Activated T-cell treated with anti-CD3 and anti-CD28 coated beads, Interleukin-2, amount 50 U/mL, for 72 hours (primary cell): ENCODE measurements at regions not wholly inside any gene's neighbourhood (a gene's known extent, or its start where the extent isn't known, plus 50 kb on each side); places are given as distances from the start of the nearest gene placed in this dataset.
"Not testable (repeated sequence)": the region's sequence is repeated elsewhere in the genome, so short reads cannot be mapped to it uniquely, and the experiment has no call there.

Experiments
- ATAC-seq, 2 donors: fragments of 150-1000 bp; cut with Tn5 transposase; replicated peaks in 1 of 2; 2 replicates each; pipeline ENCODE4 v1.10.0; 2021; ENCODE audit warnings: moderate library complexity in 2 of 2, mild to moderate bottlenecking in 1 of 2
- DNase-seq, 2 donors: peaks; one replicate each; pipeline ENCODE4 v3.0.0; 2021 to 2022; ENCODE audit warnings: mixed read lengths in 1 of 2
- H3K27ac Mint-ChIP-seq: one replicate; pipeline ENCODE4 v1.8.0; 2022; ENCODE audit warnings: mild to moderate bottlenecking, moderate library complexity, mixed read lengths
- H3K27me3 Mint-ChIP-seq: one replicate; pipeline ENCODE4 v1.8.0; 2022; ENCODE audit warnings: low read depth, mixed read lengths
- H3K36me3 Mint-ChIP-seq, 2 donors: one replicate each; pipeline ENCODE4 v1.8.0; 2022; ENCODE audit warnings: mixed read lengths in 2 of 2, mild to moderate bottlenecking in 1 of 2; ENCODE audit not compliant: insufficient read depth in 2 of 2
- H3K4me1 Mint-ChIP-seq: one replicate; pipeline ENCODE4 v1.8.0; 2022; ENCODE audit warnings: low read depth, mixed read lengths
- H3K4me3 Mint-ChIP-seq, 2 donors: one replicate each; pipeline ENCODE4 v1.8.0; 2022; ENCODE audit warnings: mild to moderate bottlenecking in 2 of 2, mixed read lengths in 2 of 2, moderate library complexity in 2 of 2
- H3K9me3 Mint-ChIP-seq, 2 donors: one replicate each; pipeline ENCODE4 v1.8.0; 2022; ENCODE audit warnings: mixed read lengths in 2 of 2

- DNase-seq (no peak), ATAC-seq (no peak)
- Mint-ChIP-seq H3K4me3 (no peak overlapping the region), H3K27me3 (no peaks in the 10 kb centered on the region), H3K27ac (no peak overlapping the region), H3K36me3 (no peaks in the 10 kb centered on the region), H3K4me1 (no peaks in the 10 kb centered on the region), H3K9me3 (peaks cover 2% of the 10 kb centered on the region in 2 donors)
Measured at GRCh38 chr9:7739595-7739994, 60.0 kb downstream of the DMAC1 start.

GRCh38 chr9:7735311-7735710 is 64.3 kb downstream of the DMAC1 start:
- no peak overlapping the region for H3K4me3 Mint-ChIP-seq
- no peaks in the 10 kb centered on the region for H3K4me1 Mint-ChIP-seq
- H3K36me3 Mint-ChIP-seq: no peaks in the 10 kb centered on the region
- DNase-seq (no peak), ATAC-seq (no peak)
- H3K27ac Mint-ChIP-seq: no peak overlapping the region
- no peaks in the 10 kb centered on the region for H3K27me3 Mint-ChIP-seq
- H3K9me3 Mint-ChIP-seq: no peaks in the 10 kb centered on the region

- DNase-seq: no peak
- Mint-ChIP-seq H3K4me3 (no peak overlapping the region), H3K27ac (no peak overlapping the region), H3K4me1 (no peaks in the 10 kb centered on the region), H3K9me3 (no peaks in the 10 kb centered on the region), H3K36me3 (no peaks in the 10 kb centered on the region), H3K27me3 (no peaks in the 10 kb centered on the region)
- ATAC-seq: no peak
Measured at GRCh38 chr9:7730164-7730445, 69.5 kb downstream of the DMAC1 start.

- Mint-ChIP-seq H3K4me3 (no peak overlapping the region), H3K9me3 (no peaks in the 10 kb centered on the region), H3K36me3 (no peaks in the 10 kb centered on the region), H3K4me1 (no peaks in the 10 kb centered on the region), H3K27ac (no peak overlapping the region), H3K27me3 (no peaks in the 10 kb centered on the region)
- ATAC-seq: no peak
- DNase-seq: no peak
Measured at GRCh38 chr9:7729371-7730163, 70.0 kb downstream of the DMAC1 start.

- ATAC-seq: no peak
Measured at GRCh38 chr9:7721291-7721690, 78.3 kb downstream of the DMAC1 start.

GRCh38 chr9:7713088-7713487 is 86.5 kb downstream of the DMAC1 start:
- not testable (repeated sequence) for H3K36me3 Mint-ChIP-seq, H3K27me3 Mint-ChIP-seq, H3K9me3 Mint-ChIP-seq, H3K4me1 Mint-ChIP-seq, H3K4me3 Mint-ChIP-seq, ATAC-seq, H3K27ac Mint-ChIP-seq, DNase-seq

More at GRCh38 chr9:7721291-7721690, 78.3 kb downstream of the DMAC1 start:
- H3K9me3 Mint-ChIP-seq: peaks cover 0 to 3% of the 10 kb centered on the region in 2 donors
- no peak for DNase-seq
- no peaks in the 10 kb centered on the region for H3K27me3 Mint-ChIP-seq
- no peak overlapping the region for H3K27ac Mint-ChIP-seq
- no peak overlapping the region for H3K4me3 Mint-ChIP-seq
- no peaks in the 10 kb centered on the region for H3K4me1 Mint-ChIP-seq
- H3K36me3 Mint-ChIP-seq: peaks cover 0 to 1% of the 10 kb centered on the region in 2 donors

GRCh38 chr9:7710686-7711085 is 88.9 kb downstream of the DMAC1 start:
- ATAC-seq (no peak), DNase-seq (no peak)
- peaks cover 0 to 7% of the 10 kb centered on the region in 2 donors for H3K9me3 Mint-ChIP-seq
- peaks cover 2 to 3% of the 10 kb centered on the region in 2 donors for H3K36me3 Mint-ChIP-seq
- no peak overlapping the region for H3K27ac Mint-ChIP-seq
- no peak overlapping the region for H3K4me3 Mint-ChIP-seq
- H3K27me3 Mint-ChIP-seq: no peaks in the 10 kb centered on the region
- H3K4me1 Mint-ChIP-seq: no peaks in the 10 kb centered on the region

- no peaks in the 10 kb centered on the region for H3K27me3 Mint-ChIP-seq
- no peak overlapping the region for H3K4me3 Mint-ChIP-seq
- H3K9me3 Mint-ChIP-seq: peaks cover 0 to 3% of the 10 kb centered on the region in 2 donors
- no peaks in the 10 kb centered on the region for H3K4me1 Mint-ChIP-seq
- peaks cover 0 to 6% of the 10 kb centered on the region in 2 donors for H3K36me3 Mint-ChIP-seq
- ATAC-seq (no peak), DNase-seq (no peak)
- no peak overlapping the region for H3K27ac Mint-ChIP-seq
Measured at GRCh38 chr9:7707934-7708333, 91.6 kb downstream of the DMAC1 start.

- no peaks in the 10 kb centered on the region for H3K4me1 Mint-ChIP-seq
- H3K4me3 Mint-ChIP-seq: no peak overlapping the region
- peaks cover 0 to 6% of the 10 kb centered on the region in 2 donors for H3K36me3 Mint-ChIP-seq
- H3K9me3 Mint-ChIP-seq: peaks cover 2 to 3% of the 10 kb centered on the region in 2 donors
- H3K27me3 Mint-ChIP-seq: no peaks in the 10 kb centered on the region
- DNase-seq (no peak), ATAC-seq (no peak)
- no peak overlapping the region for H3K27ac Mint-ChIP-seq
Measured at GRCh38 chr9:7704543-7704942, 95.0 kb downstream of the DMAC1 start.

- Mint-ChIP-seq H3K36me3 (no peaks in the 10 kb centered on the region), H3K4me1 (peaks cover 4% of the 10 kb centered on the region), H3K4me3 (no peak overlapping the region), H3K9me3 (no peaks in the 10 kb centered on the region), H3K27me3 (no peaks in the 10 kb centered on the region), H3K27ac (no peak overlapping the region)
- no peak for DNase-seq
- ATAC-seq: no peak
Measured at GRCh38 chr9:7691909-7692308, 107.7 kb downstream of the DMAC1 start.

- Mint-ChIP-seq H3K27ac (no peak overlapping the region), H3K9me3 (no peaks in the 10 kb centered on the region), H3K4me1 (peaks cover 4% of the 10 kb centered on the region), H3K36me3 (no peaks in the 10 kb centered on the region), H3K27me3 (no peaks in the 10 kb centered on the region), H3K4me3 (no peak overlapping the region)
- DNase-seq (no peak), ATAC-seq (no peak)
Measured at GRCh38 chr9:7690014-7690413, 109.6 kb downstream of the DMAC1 start.

- ATAC-seq: no peak
- Mint-ChIP-seq H3K9me3 (no peaks in the 10 kb centered on the region), H3K4me1 (peaks cover 4% of the 10 kb centered on the region), H3K27ac (no peak overlapping the region), H3K4me3 (no peak overlapping the region), H3K36me3 (no peaks in the 10 kb centered on the region), H3K27me3 (no peaks in the 10 kb centered on the region)
- DNase-seq: no peak
Measured at GRCh38 chr9:7688626-7689025, 111.0 kb downstream of the DMAC1 start.

- no peaks in the 10 kb centered on the region for H3K4me1 Mint-ChIP-seq
- no peak overlapping the region for H3K4me3 Mint-ChIP-seq
- DNase-seq (no peak), ATAC-seq (no peak)
- no peaks in the 10 kb centered on the region for H3K27me3 Mint-ChIP-seq
- no peaks in the 10 kb centered on the region for H3K9me3 Mint-ChIP-seq
- H3K27ac Mint-ChIP-seq: no peak overlapping the region
- H3K36me3 Mint-ChIP-seq: no peaks in the 10 kb centered on the region
Measured at GRCh38 chr9:7676609-7677156, 122.9 kb downstream of the DMAC1 start.

- no peaks in the 10 kb centered on the region for H3K9me3 Mint-ChIP-seq
- no peaks in the 10 kb centered on the region for H3K36me3 Mint-ChIP-seq
Measured at GRCh38 chr9:7671847-7672246, 127.7 kb downstream of the DMAC1 start.

More at GRCh38 chr9:7671847-7672246, 127.7 kb downstream of the DMAC1 start:
- Mint-ChIP-seq H3K27me3 (no peaks in the 10 kb centered on the region), H3K4me3 (no peak overlapping the region), H3K27ac (no peak overlapping the region), H3K4me1 (no peaks in the 10 kb centered on the region)
- ATAC-seq (no peak), DNase-seq (no peak)
